Neural progenitor cell (in vitro differentiated cells): ENCODE measurements at regions not wholly inside any gene's neighbourhood (a gene's known extent, or its start where the extent isn't known, plus 50 kb on each side); places are given as distances from the start of the nearest gene placed in this dataset.

Experiments used
- CTCF ChIP-seq: fragments of 200-600 bp; sonication (generic); IDR thresholded peaks from 2 replicates; pipeline ENCODE4 v1.5.1; 2017; ENCODE audit warnings: antibody characterized with exemption, mild to moderate bottlenecking
- EZH2phosphoT487 ChIP-seq: fragments of 200-600 bp; sonication (generic); IDR thresholded peaks from 2 replicates; pipeline ENCODE4 v1.6.1; 2017; ENCODE audit warnings: antibody characterized with exemption

- TF ChIP-seq CTCF, result no peak
- TF ChIP-seq EZH2phosphoT487, result no peak
Measured at GRCh38 chr14:101683365-101683764, 78.1 kb upstream of the PPP2R5C start.
